Parathyroid adenoma (tissue), 2 donors: ENCODE measurements at regions not wholly inside any gene's neighbourhood (a gene's known extent, or its start where the extent isn't known, plus 50 kb on each side); places are given as distances from the start of the nearest gene placed in this dataset.
"Not testable (repeated sequence)": the region's sequence is repeated elsewhere in the genome, so short reads cannot be mapped to it uniquely, and the experiment has no call there.

Experiments used
- H2AFZ ChIP-seq: fragments of 300-600 bp; sonication (generic); one replicate; pipeline ENCODE4 v1.7.0; 2017; ENCODE audit warnings: antibody characterized with exemption, mild to moderate bottlenecking
- H3K27ac ChIP-seq: fragments of 300-600 bp; sonication (generic); one replicate; pipeline ENCODE4 v1.7.0; 2017
- H3K27me3 ChIP-seq: fragments of 300-600 bp; sonication (generic); one replicate; pipeline ENCODE4 v1.7.0; 2017; ENCODE audit warnings: low read length; ENCODE audit not compliant: control insufficient read depth, insufficient read depth
- H3K36me3 ChIP-seq: fragments of 300-600 bp; sonication (generic); one replicate; pipeline ENCODE4 v1.7.0; 2017; ENCODE audit warnings: low read length; ENCODE audit not compliant: control insufficient read depth, insufficient read depth
- H3K4me1 ChIP-seq: fragments of 300-600 bp; sonication (generic); one replicate; pipeline ENCODE4 v1.7.0; 2017; ENCODE audit warnings: control low read depth
- H3K4me2 ChIP-seq: fragments of 300-600 bp; sonication (generic); one replicate; pipeline ENCODE4 v1.7.0; 2017; ENCODE audit warnings: low read length
- H3K4me3 ChIP-seq: fragments of 300-600 bp; sonication (generic); one replicate; pipeline ENCODE4 v1.7.0; 2017; ENCODE audit warnings: low read depth, low read length
- H3K79me2 ChIP-seq: fragments of 300-600 bp; sonication (generic); one replicate; pipeline ENCODE4 v1.7.0; 2017; ENCODE audit warnings: control low read depth
- H3K9ac ChIP-seq: fragments of 300-600 bp; sonication (generic); one replicate; pipeline ENCODE4 v1.7.0; 2017; ENCODE audit warnings: mild to moderate bottlenecking
- H3K9me3 ChIP-seq: fragments of 300-600 bp; sonication (generic); one replicate; pipeline ENCODE4 v1.7.0; 2017; ENCODE audit warnings: low read length; ENCODE audit not compliant: control insufficient read depth
- CTCF ChIP-seq: fragments of 300-600 bp; sonication (generic); IDR thresholded peaks from one replicate; pipeline ENCODE4 v1.7.0; 2017; ENCODE audit warnings: antibody characterized with exemption, mild to moderate bottlenecking
- donor health status: primary hyperparathyroidism.

- no peak overlapping the region for H2AFZ ChIP-seq
- no peaks in the 10 kb centered on the region for H3K27me3 ChIP-seq
- no peaks in the 10 kb centered on the region for H3K79me2 ChIP-seq
- no peaks in the 10 kb centered on the region for H3K36me3 ChIP-seq
- H3K9ac ChIP-seq: no peak overlapping the region
- no peaks in the 10 kb centered on the region for H3K4me1 ChIP-seq
- TF ChIP-seq CTCF: no peak
- no peak overlapping the region for H3K4me2 ChIP-seq
- no peaks in the 10 kb centered on the region for H3K9me3 ChIP-seq
- no peak overlapping the region for H3K4me3 ChIP-seq
- H3K27ac ChIP-seq: no peak overlapping the region
Observed at GRCh38 chrX:77119706-77120105, 327.5 kb upstream of the FGF16 start.

GRCh38 chrX:77123917-77124316 is 323.3 kb upstream of the FGF16 start:
- H3K79me2 ChIP-seq, H3K4me3 ChIP-seq, H3K36me3 ChIP-seq, H2AFZ ChIP-seq, H3K27me3 ChIP-seq, H3K27ac ChIP-seq, H3K9ac ChIP-seq, H3K4me1 ChIP-seq, H3K9me3 ChIP-seq, H3K4me2 ChIP-seq: not testable (repeated sequence)

- H3K27ac ChIP-seq, H3K9ac ChIP-seq, H3K27me3 ChIP-seq, H3K4me2 ChIP-seq, H3K9me3 ChIP-seq, H3K79me2 ChIP-seq, H3K4me1 ChIP-seq, H3K4me3 ChIP-seq, H2AFZ ChIP-seq, H3K36me3 ChIP-seq: not testable (repeated sequence)
Observed at GRCh38 chrX:77127571-77127970, 319.6 kb upstream of the FGF16 start.

- Histone ChIP-seq H3K4me3 (no peak overlapping the region), H3K27ac (no peak overlapping the region), H3K27me3 (no peaks in the 10 kb centered on the region), H3K4me2 (no peak overlapping the region), H3K79me2 (no peaks in the 10 kb centered on the region), H3K9ac (no peak overlapping the region), H3K9me3 (no peaks in the 10 kb centered on the region), H2AFZ (no peak overlapping the region), H3K4me1 (no peaks in the 10 kb centered on the region), H3K36me3 (no peaks in the 10 kb centered on the region)
- TF ChIP-seq CTCF: no peak
Observed at GRCh38 chrX:77143907-77144306, 303.3 kb upstream of the FGF16 start.

- Histone ChIP-seq H3K36me3 (no peaks in the 10 kb centered on the region), H3K9ac (no peak overlapping the region), H3K4me2 (no peak overlapping the region), H3K4me3 (no peak overlapping the region), H3K27ac (no peak overlapping the region), H3K79me2 (no peaks in the 10 kb centered on the region), H3K9me3 (no peaks in the 10 kb centered on the region), H3K27me3 (no peaks in the 10 kb centered on the region), H3K4me1 (no peaks in the 10 kb centered on the region), H2AFZ (no peak overlapping the region)
- no peak for TF ChIP-seq CTCF
Observed at GRCh38 chrX:77160301-77160700, 286.9 kb upstream of the FGF16 start.

- Histone ChIP-seq H3K27me3 (no peaks in the 10 kb centered on the region), H3K9ac (no peak overlapping the region), H3K9me3 (no peaks in the 10 kb centered on the region), H2AFZ (no peak overlapping the region), H3K79me2 (no peaks in the 10 kb centered on the region), H3K27ac (no peak overlapping the region), H3K4me2 (no peak overlapping the region), H3K4me1 (no peaks in the 10 kb centered on the region), H3K36me3 (no peaks in the 10 kb centered on the region), H3K4me3 (no peak overlapping the region)
- TF ChIP-seq CTCF: no peak
Observed at GRCh38 chrX:77162777-77163176, 284.4 kb upstream of the FGF16 start.
